ENCODE measurements at regions not wholly inside any gene's neighbourhood (a gene's known extent, or its start where the extent isn't known, plus 50 kb on each side); places are given as distances from the start of the nearest gene placed in this dataset.

DNA sequence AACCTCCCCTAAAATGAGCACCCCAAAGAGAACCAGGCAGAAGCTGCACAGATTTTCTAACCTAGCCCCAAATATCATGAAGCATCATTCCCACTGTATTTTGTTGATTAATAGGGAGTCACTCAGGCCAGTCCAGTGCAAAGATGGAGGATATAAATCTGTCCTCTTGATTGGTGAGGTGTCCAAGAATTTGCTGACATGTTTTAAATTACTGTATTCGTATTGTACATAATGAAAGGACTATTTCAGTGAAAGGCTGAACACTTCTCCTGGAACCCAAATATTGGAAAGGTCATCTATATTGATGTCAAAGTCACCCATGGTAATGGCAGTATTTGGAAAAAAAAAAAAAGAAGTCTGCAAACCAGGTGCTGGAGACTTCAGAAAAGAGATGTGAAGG is 477.5 kb downstream of the RMST start:
- no peak for TF ChIP-seq POLR2A (IDR thresholded peaks at IDR 0.05; ENCODE audit: low read length)
- no peak for TF ChIP-seq GATA1 (IDR thresholded peaks at IDR 0.05; ENCODE audit: low read depth, low read length)
- no peak for DNase-seq

DNA sequence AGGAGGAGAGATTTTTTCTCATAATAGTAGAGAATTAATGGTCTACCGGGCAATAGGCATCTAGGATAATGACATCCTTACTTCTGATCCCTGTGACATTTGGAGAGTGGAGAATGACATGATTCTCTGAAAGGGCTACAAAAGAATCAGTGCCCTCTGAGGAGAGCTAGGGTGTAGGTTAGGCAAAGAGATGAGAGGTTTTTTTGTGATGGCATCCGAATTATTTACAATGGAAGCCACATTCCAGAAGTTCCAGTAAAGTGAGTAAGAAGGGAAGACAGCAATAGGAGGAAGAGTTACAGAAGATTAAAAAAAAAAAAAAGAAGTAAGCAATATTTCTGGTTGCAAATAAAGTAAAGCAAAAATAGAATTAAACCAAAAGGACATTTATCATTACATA is 478.0 kb downstream of the RMST start:
- no peak for TF ChIP-seq GATA1 (IDR thresholded peaks at IDR 0.05; ENCODE audit: low read depth, low read length)
- TF ChIP-seq POLR2A (IDR thresholded peaks at IDR 0.05; ENCODE audit: low read length), result no peak
- DNase-seq, result no peak

DNA sequence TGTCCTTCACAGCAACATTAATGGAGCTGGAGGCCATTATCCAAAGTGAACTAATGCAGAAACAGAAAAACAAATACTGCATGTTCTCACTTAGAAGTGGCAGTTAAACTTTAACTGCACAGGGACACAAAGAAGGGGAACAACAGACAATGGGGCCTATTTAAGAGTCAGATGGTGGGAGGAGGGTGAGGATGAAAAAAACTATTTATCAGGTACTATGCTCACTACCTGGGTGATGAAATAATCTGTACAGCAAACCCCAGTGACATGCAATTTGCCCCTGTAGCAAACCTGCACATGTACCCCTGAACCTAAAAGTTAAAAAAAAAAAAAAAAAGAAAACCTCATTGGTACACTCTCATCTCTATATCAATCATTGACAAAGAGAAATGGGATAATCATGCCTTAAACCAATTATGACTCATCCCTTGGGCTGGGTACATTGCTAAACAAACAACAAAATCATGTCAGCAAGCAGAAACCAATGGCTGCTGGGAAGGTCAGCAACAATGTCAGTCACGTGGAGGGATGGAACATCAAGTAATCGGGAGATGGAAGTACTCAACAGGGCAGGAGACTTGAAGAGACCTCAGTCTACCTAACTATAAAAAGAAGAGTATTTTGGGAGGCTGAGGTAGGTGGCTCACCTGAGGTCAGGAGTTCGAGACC is 479.2 kb downstream of the RMST start:
- no peak for DNase-seq
- TF ChIP-seq GATA1 (IDR thresholded peaks at IDR 0.05; ENCODE audit: low read depth, low read length), result no peak
- no peak for TF ChIP-seq POLR2A (IDR thresholded peaks at IDR 0.05; ENCODE audit: low read length)

DNA sequence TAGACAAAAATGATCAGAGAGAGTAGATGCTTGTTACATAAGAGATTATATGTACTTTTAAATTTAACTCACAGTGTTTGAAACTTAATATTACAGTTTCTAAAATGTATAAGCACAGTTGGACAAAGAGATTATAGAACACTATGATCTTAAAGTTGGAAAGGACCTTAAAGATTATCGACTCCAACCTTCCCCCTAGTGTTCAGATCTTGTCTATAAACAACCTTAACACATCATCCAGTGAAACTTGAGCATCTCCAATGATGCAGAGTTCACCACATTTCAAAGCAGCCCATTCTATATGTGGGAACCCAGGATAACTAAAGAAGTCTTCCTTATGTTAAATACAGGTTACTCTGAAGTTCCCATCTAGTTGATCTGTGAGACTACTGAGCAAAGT is 480.8 kb downstream of the RMST start:
- TF ChIP-seq GATA1 (IDR thresholded peaks at IDR 0.05; ENCODE audit: low read depth, low read length) (no peak), POLR2A (IDR thresholded peaks at IDR 0.05; ENCODE audit: low read length) (no peak)
- no peak for DNase-seq

DNA sequence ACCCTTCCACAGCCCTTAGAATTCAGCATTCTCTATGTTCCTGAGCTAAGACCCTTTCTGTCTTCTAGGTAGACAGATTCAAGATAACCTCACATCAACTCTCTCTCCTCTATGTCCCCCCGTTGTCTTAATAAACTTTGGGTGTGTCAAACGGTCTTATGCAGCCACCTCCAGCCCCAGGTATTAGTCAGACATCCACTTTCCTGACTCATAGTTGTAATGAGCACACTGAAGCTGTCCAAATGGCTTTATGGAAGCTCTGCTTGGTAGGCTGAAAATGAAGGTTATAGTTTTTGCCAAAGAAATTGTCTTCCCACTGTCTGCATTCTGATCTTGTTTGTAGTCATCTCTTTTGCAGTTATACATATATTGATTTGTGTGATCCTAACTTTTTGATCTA is 482.0 kb downstream of the RMST start:
- no peak for TF ChIP-seq GATA1 (IDR thresholded peaks at IDR 0.05; ENCODE audit: low read depth, low read length)
- TF ChIP-seq POLR2A (IDR thresholded peaks at IDR 0.05; ENCODE audit: low read length), result no peak
- DNase-seq, result no peak

DNA sequence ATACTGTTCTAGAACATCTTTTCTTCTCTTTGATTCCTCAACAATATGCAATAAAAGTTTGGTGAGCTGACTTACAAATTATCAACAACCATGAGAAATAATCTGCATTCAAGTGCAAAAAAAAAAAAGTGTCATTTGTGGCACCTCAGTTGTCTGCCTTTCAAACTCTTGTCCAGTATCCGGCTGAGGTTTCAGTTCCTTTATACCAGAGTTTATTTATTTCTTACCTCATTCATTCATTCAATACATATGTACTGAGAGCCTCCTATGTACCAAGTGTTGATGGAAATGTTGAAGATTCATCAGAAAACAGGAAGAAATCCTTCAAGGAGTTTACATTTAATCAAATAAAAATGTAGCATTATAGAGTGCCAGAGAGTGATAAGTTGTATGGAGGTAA is 484.1 kb downstream of the RMST start:
- TF ChIP-seq POLR2A (IDR thresholded peaks at IDR 0.05; ENCODE audit: low read length) (no peak), GATA1 (IDR thresholded peaks at IDR 0.05; ENCODE audit: low read depth, low read length) (no peak)
- DNase-seq, result no peak

DNA sequence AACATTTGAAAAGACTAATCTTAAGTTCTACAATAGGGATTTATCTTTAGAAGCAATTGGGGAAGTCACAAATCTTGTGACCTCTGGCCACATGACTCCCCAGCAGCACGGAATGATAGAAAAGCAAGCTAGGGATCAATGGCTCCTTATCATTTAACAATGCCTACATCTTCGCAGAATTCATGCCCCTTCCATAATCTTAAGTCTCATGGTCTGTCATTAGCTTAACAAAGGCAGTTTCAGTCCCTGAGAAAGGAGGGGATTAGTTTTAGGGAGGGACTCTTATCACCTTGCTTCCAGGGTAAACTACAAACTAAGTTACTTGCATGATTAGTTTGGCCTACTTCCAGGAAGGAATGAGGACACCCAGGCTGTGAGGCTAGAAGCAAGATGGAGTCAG is 486.0 kb downstream of the RMST start:
- DNase-seq, result no peak
- TF ChIP-seq POLR2A (IDR thresholded peaks at IDR 0.05; ENCODE audit: low read length) (no peak), GATA1 (IDR thresholded peaks at IDR 0.05; ENCODE audit: low read depth, low read length) (no peak)

DNA sequence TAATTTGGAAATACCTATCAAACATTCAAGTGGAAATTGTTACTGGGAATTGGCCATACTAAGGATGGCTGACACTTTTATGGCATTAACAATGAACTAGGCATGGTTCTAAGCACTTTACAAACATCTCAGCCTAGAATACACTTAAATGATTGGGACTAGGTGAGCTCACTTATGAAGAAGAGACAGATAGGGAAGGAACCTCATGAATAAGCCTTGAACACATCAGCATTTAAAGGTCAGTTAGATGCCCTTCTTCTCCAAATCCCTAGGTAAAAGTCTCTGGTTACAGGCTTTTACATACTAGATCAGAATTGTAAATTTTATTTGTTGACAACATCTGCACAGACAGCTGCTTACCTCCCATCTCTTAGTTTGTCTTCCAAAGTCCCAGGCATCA is 488.6 kb downstream of the RMST start:
- DNase-seq, result no peak
- TF ChIP-seq GATA1 (IDR thresholded peaks at IDR 0.05; ENCODE audit: low read depth, low read length) (no peak), POLR2A (IDR thresholded peaks at IDR 0.05; ENCODE audit: low read length) (no peak)

DNA sequence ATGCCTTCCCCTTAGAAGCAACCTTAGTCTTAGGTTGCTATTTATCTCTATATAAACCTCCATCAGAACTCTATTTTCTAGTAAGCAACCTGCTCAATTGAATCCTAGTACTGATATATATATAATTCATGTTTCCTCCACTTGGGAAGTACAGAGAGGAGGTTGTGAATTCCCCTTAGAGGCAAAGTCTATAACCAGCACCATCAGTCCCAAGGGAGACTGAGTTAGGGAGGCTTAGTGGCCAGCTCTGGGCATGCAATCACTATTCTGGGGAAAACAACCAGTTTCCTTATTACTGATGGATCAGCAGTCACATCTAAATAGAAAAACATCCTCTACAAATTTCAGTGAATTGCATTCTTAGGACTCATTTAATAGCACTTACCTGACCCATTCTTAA is 489.1 kb downstream of the RMST start:
- no peak for DNase-seq

DNA sequence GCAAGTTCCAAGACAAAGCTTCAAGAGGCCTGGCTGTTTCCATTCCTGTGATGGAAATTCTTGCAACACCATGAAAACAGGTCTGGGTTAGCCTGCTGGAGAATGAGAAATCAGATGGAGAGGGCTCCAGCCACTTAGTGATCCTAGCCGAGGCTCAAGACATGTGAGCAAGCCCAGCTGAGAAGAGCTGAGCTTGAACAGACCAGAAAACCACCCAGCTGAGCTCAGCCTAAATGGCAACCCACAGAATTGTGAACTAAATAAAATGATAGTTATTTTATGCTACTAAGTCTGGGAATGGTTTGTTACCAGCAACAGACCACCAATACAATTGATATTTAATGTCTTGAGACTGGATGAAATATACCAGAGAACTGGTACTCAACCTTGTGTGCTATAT is 494.5 kb downstream of the RMST start:
- no peak for DNase-seq
- TF ChIP-seq POLR2A (IDR thresholded peaks at IDR 0.05; ENCODE audit: low read length) (no peak), GATA1 (IDR thresholded peaks at IDR 0.05; ENCODE audit: low read depth, low read length) (no peak)

More for the DNA sequence above, 489.1 kb downstream of the RMST start:
- TF ChIP-seq GATA1 (IDR thresholded peaks at IDR 0.05; ENCODE audit: low read depth, low read length) (no peak), POLR2A (IDR thresholded peaks at IDR 0.05; ENCODE audit: low read length) (no peak)

DNA sequence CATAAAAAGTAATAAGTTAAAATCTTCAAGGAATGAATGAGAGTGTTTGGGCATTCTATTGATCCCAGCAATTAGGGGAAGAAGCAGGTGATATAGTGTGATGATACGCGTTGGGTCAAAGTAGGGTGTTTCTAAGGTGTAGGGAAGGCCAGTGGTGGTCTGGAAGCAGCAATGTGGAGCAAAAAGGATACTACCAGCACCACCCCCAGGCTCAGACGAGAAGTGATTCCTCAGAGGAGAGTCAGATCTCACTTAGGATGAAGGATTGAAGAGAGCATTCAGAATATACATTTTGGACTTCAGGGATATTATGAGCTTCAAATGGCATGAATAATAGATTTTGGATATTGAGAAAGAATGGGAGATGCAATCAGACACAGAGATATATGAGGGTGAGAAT is 497.6 kb downstream of the RMST start:
- no peak for TF ChIP-seq POLR2A (IDR thresholded peaks at IDR 0.05; ENCODE audit: low read length)
- TF ChIP-seq GATA1 (IDR thresholded peaks at IDR 0.05; ENCODE audit: low read depth, low read length), result no peak
- no peak for DNase-seq

DNA sequence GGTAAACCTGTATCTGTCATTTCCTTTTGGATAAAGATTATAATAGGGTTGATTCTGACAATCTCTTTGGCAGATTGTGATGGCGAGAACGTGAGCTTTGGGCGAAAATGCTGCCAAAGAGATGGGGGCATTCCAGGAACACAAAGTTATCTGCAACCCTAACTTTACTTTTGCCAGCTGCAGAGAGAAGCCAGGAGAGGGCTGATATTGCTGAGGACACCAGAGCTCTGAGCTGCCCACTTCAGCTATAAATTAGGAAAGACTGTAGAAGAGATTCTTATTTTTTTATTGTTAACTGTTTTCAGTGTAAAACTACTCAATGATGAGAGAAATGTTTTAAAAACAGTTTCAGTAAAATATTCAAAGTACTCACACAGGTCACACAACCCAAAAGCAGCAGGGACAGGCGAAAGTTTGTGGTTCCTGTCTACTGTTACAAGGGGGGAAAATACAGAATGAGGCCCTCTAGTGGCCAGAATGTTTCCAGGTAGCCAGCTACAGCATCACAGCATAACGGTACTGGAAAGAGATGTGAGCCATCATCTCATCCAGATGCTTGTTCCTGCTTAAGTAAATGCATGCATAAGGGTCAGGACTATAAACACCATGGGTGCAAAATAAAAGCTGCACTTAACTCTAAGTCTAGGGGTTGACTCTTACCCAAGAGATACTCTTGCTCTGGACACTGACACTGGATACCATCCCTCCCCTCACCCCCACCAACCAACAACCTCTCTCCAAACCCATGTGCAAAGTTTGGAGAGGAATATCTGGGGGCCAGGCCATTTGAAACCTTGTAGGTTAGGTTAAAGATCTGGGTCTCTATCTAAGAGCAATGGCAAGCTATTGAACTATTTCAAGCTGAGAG is 498.4 kb downstream of the RMST start:
- DNase-seq, result peak; percentile 8 to 31
- TF ChIP-seq GATA1 (IDR thresholded peaks at IDR 0.05; ENCODE audit: low read depth, low read length) (no peak), POLR2A (IDR thresholded peaks at IDR 0.05; ENCODE audit: low read length) (no peak)

DNA sequence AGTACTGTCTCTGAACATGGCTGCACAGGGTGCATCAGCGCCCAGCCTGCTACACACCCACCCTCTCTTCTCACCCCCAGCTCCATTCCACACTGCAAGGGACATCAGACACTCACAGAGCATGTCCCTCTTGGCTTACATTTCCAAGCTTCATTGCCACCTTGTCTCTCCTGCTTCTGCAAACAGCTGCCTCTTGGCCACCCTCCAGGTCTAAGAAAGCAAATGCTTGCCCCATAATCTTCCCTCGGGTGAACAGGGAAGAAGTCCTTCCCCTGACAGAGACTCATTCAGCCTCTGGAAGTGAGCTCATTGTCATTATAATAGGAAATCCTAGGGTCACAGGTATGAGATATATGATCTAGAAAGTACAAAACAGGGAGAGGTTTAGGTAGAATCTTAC is 505.2 kb downstream of the RMST start:
- TF ChIP-seq GATA1 (IDR thresholded peaks at IDR 0.05; ENCODE audit: low read depth, low read length), result no peak
- TF ChIP-seq POLR2A (IDR thresholded peaks at IDR 0.05; ENCODE audit: low read length), result no peak
- no peak for DNase-seq

DNA sequence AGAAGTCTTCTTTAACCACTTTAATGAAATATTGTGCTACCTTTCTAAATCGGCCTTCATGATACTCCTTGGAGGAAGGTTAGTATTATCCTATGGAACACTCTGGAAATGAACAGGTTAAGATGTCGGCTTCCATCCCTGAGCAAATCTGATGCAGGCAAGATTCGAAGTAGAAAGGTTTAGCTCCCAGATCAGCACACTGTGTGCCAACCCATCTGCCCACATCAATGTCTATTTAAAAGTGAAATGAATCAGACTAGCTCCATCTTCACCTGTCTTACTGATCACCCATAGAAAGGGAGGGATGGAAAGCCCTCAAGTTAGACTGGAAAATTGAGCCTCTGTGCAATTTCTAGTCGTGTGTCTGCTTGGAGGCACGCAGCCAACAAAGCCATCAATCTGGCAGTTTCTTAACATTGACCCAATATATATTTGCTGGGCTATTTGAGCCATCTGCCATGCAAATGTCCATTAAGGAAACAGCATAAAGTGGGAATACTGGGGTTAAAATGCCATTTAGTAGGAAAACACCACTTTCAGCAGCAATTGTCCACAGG is 506.1 kb downstream of the RMST start:
- TF ChIP-seq POLR2A (IDR thresholded peaks at IDR 0.05; ENCODE audit: low read length), result no peak
- TF ChIP-seq GATA1 (IDR thresholded peaks at IDR 0.05; ENCODE audit: low read depth, low read length), result no peak
- DNase-seq, result no peak
